VCaP (cell line): ENCODE measurements at regions not wholly inside any gene's neighbourhood (a gene's known extent, or its start where the extent isn't known, plus 50 kb on each side); places are given as distances from the start of the nearest gene placed in this dataset.

ENCODE experiments used
- H3K27ac ChIP-seq: fragments of 450-650 bp; 2 replicates; pipeline ENCODE4 v1.5.1; 2017
- TF ChIP-seq, protein P1 (sequence below): fragments of 450-650 bp; conservative IDR thresholded peaks from 2 replicates; pipeline ENCODE4 v1.5.1; 2017; ENCODE audit warnings: mild to moderate bottlenecking, moderate library complexity

GRCh38 chr11:15893080-15893492, 463.3 kb downstream of the SOX6 start:
- TF ChIP-seq, protein P1, sequence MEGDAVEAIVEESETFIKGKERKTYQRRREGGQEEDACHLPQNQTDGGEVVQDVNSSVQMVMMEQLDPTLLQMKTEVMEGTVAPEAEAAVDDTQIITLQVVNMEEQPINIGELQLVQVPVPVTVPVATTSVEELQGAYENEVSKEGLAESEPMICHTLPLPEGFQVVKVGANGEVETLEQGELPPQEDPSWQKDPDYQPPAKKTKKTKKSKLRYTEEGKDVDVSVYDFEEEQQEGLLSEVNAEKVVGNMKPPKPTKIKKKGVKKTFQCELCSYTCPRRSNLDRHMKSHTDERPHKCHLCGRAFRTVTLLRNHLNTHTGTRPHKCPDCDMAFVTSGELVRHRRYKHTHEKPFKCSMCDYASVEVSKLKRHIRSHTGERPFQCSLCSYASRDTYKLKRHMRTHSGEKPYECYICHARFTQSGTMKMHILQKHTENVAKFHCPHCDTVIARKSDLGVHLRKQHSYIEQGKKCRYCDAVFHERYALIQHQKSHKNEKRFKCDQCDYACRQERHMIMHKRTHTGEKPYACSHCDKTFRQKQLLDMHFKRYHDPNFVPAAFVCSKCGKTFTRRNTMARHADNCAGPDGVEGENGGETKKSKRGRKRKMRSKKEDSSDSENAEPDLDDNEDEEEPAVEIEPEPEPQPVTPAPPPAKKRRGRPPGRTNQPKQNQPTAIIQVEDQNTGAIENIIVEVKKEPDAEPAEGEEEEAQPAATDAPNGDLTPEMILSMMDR: no peak
- H3K27ac ChIP-seq: peak overlapping the region; percentile 87

DNA sequence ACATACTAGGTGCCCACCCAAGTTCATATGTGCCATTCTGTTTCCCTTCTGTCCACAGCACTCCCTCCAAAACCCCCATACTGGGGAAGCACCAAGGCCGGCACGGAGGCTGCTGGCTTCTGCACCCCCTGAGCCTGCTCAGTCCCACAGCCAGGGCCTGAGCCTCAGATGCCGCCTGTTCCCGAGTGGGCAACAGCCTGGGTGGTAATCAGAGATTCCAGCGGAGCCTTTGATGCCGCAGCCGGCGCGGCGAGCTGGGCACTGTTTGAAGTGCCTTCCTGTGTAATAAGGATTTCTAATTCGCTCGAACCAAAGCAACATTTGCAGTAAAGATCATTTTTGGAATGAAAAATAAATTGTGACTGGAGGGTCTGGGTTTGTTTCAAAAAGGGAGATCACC, 460.3 kb downstream of the SOX6 start:
- TF ChIP-seq, protein P1: no peak
- no peak overlapping the region for H3K27ac ChIP-seq

DNA sequence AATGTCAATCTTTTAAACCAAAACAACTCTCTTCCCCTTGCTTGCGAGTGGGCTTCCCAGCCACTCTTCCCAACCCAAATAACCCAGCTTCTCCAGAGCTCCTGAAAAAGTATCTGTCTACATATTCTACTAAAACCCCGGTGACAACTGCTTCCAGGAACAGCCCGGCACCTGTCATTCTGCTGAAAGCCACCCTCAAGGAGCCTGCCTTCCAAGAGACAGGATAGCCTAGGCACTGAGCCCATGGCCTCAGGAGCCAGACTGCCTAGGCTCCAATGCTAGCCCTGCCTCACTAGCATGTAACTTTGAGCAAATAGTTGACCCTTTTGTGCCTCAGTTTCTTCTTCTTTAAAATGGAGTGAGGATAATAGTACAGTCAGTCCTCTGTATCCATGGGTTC, 459.8 kb downstream of the SOX6 start:
- TF ChIP-seq, protein P1: no peak

DNA sequence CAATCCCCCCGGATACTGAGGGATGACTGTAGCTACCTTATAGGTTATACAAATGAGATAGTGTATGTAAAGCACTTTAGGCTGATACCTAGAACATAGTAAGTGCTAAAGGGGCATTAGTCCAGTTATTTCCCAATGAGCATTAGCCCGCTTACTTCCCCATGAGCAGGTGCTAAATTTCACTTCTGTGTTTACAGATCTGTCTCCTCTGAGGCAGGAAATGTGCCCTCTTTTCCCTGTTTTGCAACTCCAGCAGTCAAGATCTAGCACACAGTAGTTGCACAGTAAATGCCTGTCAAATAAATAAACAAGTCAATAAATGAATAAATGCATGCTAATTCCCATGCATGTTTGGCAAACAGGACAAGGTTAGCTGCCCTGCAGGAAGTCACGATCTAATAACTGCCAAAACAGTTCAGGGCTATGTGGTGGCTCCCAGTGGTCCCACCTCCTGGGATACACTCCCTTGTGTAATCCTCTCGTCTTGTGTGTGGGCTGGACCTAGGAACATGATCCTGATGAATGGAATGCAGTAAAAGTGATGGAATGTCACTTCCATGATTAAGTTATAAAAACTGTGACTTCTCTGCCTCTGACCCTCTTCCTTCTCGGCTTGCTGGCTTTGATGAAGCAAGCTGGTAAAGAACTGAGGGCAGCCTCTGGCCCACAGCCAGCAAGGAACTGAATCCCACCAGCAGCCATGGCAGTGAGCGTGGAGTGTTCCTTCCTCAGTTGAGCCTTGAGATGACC, 459.0 kb downstream of the SOX6 start:
- TF ChIP-seq, protein P1: no peak
- H3K27ac ChIP-seq: no peak overlapping the region

More for the DNA sequence above, 459.8 kb downstream of the SOX6 start:
- no peak overlapping the region for H3K27ac ChIP-seq

GRCh38 chr11:15901054-15901453, 455.3 kb downstream of the SOX6 start:
- peak overlapping the region; percentile 49 for H3K27ac ChIP-seq
- TF ChIP-seq, protein P1: no peak

DNA sequence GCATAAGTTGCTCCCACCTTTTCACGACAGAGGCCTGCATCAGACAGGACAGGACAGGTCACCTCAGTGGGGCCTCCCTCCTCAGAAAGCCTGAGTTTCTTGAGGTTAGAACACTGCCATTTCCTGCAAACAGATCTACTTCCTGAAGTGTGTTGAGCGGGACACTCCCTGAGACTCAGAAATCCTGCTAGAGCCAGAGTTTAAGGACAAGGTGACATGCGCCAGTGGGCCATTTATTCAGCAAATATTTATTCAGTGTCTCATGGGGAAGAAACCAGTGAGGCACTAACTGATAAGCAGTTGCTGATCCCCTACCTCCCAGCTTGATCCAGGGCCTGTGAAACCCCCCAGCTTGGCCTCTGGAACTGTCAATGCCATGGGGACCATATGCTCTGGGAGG, 454.6 kb downstream of the SOX6 start:
- TF ChIP-seq, protein P1: no peak
- H3K27ac ChIP-seq: peak overlapping the region; percentile 49

- H3K27ac ChIP-seq: no peak overlapping the region
- TF ChIP-seq, protein P1: no peak
Measured at GRCh38 chr11:15903246-15903645, 453.1 kb downstream of the SOX6 start.
